Ishikawa (cell line): ENCODE measurements at regions not wholly inside any gene's neighbourhood (a gene's known extent, or its start where the extent isn't known, plus 50 kb on each side); places are given as distances from the start of the nearest gene placed in this dataset.

Source experiments
- CREB1 ChIP-seq: IDR thresholded peaks from 2 replicates; pipeline ENCODE4 v1.6.1; 2012; ENCODE audit warnings: low read depth
- MAX ChIP-seq: IDR thresholded peaks from 2 replicates; pipeline ENCODE4 v1.6.1; 2012
- RAD21 ChIP-seq: IDR thresholded peaks from 2 replicates; pipeline ENCODE4 v1.6.1; 2012; ENCODE audit warnings: low read depth
- TAF1 ChIP-seq: IDR thresholded peaks from 2 replicates; pipeline ENCODE4 v1.6.1; 2012; ENCODE audit warnings: low read depth, mild to moderate bottlenecking

- no peak for TF ChIP-seq TAF1
- TF ChIP-seq RAD21, result no peak
- TF ChIP-seq MAX, result no peak
- no peak for TF ChIP-seq CREB1
Measured at GRCh38 chr10:130904676-130905075, 406.8 kb downstream of the TCERG1L start.
